Umbilical cord (tissue), 1 donor: ENCODE measurements at regions not wholly inside any gene's neighbourhood (a gene's known extent, or its start where the extent isn't known, plus 50 kb on each side); places are given as distances from the start of the nearest gene placed in this dataset.

Experiments used
- DNase-seq: peaks from one replicate; pipeline ENCODE4 v3.0.0-alpha.2; 2015; ENCODE audit warnings: low spot score

GRCh38 chr16:79758615-79759346 is 158.2 kb upstream of the MAF start:
- DNase-seq = no peak

DNA sequence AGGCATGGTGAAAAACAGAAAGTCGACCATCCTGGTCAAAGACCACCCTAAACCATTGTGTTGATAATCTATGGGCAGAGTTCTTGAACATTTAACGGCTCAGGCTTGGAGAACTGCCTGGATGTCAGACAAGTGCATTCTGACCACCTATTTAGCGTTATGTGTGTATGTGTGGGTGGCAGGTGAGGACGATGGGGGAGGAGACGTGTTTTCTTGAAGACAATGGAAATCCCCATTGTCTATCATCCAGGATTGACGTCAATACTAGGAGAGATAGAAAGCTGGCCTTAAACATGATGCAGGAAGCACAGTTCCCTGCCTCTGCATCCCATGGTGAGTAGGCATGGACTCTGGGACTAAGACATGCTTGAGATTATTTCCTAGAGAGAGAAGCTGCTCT is 157.4 kb upstream of the MAF start:
- no peak for DNase-seq

- no peak for DNase-seq
Observed at GRCh38 chr16:79757163-79757562, 156.6 kb upstream of the MAF start.

DNA sequence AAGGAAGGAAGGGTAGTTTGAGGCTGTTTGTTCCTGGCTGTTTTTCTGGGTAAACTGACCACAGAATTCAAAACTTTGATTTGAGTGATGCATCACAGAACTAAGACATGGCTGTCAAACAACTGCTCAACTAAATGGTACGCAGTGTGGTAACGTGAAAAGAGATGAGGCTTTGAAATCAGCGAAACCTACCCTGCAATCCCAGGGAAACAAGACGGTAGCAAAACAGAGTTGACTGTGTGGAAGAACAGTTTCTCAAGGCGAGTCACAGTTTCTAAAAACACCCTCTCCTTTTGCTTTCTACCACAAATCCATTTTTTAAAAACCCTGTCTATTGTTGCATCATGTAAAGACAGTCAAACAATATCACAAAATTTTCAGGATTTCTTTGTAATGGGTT is 156.0 kb upstream of the MAF start:
- DNase-seq = no peak

GRCh38 chr16:79754501-79754900 is 154.0 kb upstream of the MAF start:
- DNase-seq = peak; percentile 69

- DNase-seq = peak; percentile 86
Observed at GRCh38 chr16:79754081-79754480, 153.5 kb upstream of the MAF start.

DNA sequence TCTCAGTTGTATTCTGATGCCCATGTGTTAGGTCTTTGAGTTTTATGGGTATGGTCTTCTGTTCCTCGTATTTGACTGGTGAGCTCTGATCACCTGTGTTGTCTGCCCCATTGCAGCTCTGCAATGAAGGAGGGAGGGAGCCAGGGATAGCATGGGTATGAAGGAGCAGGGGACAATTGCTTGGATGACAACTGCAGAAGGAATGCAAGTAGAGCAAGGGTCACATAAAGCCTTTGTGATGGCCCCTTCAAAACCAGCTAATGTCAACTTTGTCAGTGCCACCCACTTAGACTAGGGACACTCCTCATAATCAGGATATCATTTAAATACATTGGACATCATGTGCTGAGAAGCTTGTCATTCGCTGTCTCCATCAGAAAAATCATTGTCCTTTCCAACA is 152.7 kb upstream of the MAF start:
- no peak for DNase-seq

DNA sequence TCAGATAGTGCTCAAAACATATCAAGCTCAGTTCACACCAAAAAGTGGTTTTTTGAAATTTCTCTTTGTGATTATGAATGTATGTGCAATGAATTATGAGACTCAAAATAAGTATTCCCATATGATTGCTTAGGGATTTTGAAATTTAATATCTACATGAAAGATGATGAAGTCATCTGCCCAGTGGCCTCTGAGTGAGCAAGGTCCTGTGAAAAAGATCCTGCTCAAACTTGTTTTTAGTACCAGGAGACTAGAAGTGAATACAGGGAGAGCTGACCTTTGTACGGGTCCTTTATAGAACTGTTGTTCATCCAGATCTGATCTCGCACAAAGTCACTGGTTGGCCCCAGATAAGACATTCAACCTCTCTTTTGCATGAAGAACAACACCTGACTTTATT is 151.9 kb upstream of the MAF start:
- peak; percentile 37 for DNase-seq

DNA sequence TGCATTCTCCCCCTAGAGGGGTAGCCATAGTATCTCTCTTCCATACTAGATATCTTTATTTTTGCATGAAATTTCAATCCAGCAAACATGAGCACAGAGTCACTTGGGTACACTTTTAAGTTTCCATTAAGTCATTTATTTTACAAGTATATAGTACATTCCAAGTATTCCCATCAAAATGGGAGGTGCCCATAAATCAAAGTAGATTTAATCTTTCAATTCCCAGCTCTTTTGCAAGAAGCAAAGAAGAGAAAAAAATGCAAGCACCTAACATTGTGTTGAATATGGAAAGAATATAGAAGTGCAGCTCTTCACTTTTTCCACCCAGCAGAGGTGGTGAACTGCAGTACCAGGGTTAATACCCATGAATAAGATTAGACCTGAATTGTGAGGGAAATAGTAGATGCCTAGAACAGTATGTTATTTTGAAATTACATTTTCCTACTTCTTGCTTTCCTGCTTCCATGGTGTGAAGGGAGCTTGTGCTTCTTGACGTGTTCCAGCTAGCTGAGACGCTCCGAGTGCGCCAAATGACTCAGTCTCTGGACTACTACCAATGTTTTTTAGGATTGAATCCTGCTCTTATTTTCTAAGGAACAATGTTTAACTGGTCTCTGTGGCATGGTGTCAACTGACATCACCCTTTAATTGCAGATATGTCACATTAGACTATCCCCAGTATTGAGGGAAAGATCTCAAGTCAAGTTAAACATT is 151.1 kb upstream of the MAF start:
- peak; percentile 88 for DNase-seq

DNA sequence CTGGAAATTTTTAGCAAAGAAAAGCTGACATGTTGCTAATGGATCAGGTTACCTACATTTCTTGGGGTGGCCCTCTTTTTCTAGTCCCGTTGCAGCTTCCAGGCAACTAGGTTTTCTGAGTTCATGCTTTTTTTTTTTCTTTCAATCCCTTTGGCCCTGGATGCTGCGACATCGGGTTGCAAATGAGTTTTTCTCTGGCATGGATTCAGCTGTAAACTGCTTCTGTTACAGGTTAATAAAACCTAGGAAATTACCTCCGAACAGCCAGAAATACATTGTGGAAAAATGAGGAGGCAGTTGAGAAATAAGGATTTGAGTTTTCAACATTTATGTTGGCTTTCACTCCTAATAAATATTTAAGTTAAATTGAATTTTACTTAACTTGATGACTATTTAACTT is 149.8 kb upstream of the MAF start:
- no peak for DNase-seq

DNA sequence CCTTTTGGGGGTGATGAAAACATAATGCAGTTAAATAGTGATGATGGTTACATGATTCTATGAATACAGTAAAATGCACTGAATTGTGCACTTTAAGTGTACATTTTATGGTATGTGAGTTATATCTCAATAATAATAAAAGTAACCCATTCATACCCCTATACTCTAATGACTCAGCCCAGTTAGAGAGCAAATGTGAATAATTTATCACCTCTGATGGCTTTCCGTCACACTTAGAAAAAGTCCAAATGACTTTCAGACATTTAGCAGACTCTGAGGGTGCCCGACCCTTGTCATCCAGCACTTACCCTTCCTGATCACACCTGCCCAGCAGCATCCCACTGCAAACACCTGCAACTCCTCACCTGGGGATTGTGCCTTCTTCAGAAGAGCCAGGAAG is 148.1 kb upstream of the MAF start:
- DNase-seq = no peak

GRCh38 chr16:79747688-79748087 is 147.2 kb upstream of the MAF start:
- DNase-seq = no peak

GRCh38 chr16:79740252-79740651 is 139.7 kb upstream of the MAF start:
- no peak for DNase-seq

DNA sequence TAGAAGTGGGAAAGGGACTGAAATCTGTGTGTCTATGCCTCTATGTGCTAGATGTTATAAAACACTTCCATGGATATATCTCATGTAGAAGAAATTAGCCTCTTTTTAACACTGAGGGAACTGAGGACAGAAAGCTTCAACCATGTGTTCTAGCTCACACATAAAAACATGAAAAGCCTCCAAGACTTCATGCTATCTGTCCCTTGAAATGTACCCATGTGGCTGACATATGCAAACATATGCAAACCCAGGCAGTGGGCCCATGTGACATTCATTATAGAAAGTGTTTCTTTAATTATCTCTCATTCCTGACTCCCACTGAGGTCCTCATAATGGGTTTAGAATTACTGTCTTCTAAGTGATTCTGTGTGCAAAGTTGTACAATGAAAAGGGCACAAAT is 134.7 kb upstream of the MAF start:
- no peak for DNase-seq

- DNase-seq = no peak
Observed at GRCh38 chr16:79734721-79735120, 134.2 kb upstream of the MAF start.

DNA sequence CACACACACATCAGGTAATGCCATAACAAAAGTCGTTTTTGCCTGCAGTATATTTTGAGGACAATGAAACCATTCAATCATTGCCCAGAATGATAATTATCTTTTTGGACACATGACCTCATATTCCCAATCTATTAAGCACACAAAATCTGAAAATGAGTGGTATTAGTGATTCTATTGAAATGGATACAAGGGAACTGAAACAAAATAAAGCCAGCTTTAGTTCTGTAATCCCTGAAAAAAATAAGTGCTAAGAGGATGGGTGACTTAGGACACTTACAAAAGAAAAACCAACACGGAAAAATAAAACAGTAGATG is 128.3 kb upstream of the MAF start:
- no peak for DNase-seq

- DNase-seq = no peak
Observed at GRCh38 chr16:79728048-79728922, 127.7 kb upstream of the MAF start.

DNA sequence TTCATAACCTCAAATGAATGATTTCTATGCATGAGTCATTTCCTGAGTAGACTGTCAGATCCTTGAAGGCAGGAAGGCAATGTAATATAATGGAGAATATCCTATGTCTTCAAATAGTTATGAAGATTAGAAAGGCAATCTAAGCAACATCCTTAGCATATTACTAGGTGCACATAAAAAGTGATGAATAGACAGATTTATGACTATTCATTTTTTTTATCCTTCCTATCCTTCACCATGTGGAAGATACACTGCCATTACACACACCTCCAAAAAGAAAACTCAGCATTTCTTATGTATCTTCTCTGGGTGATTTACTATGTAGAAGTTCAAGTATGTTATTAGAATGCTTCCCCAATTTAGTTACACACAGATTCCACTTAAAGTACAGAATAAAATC is 126.4 kb upstream of the MAF start:
- no peak for DNase-seq

- no peak for DNase-seq
Observed at GRCh38 chr16:79725051-79725450, 124.5 kb upstream of the MAF start.

GRCh38 chr16:79723583-79724168 is 123.1 kb upstream of the MAF start:
- no peak for DNase-seq

DNA sequence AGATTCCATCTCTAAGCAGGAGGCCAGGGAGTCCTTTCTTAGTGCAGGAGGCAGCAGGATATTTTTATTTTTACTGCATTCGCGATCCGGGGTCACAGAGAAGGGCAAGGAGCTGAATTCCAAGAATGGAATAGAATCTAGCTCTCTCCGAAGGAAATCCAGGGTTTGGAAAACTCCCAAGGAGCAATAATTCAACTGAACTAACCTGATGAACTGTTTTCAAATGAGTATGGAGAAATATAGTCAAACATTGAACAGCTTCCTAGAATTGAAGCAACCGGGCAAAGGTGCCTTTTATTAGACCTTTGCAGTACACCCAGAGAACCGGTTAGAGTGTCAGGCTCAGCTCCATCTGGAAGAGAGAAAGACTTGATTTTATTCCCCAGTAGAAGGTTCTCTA is 120.7 kb upstream of the MAF start:
- peak; percentile 80 for DNase-seq
